Kidney epithelial cell (primary cell): ENCODE measurements at regions not wholly inside any gene's neighbourhood (a gene's known extent, or its start where the extent isn't known, plus 50 kb on each side); places are given as distances from the start of the nearest gene placed in this dataset.
"Not testable (repeated sequence)": the region's sequence is repeated elsewhere in the genome, so short reads cannot be mapped to it uniquely, and the experiment has no call there.

Source experiments
- DNase-seq: peaks from one replicate; pipeline ENCODE4 v3.0.0-alpha.2; 2010; ENCODE audit warnings: low read depth
- H3K27me3 ChIP-seq: 2 replicates; pipeline ENCODE4 v1.6.0; 2011; ENCODE audit warnings: low read length; ENCODE audit not compliant: control insufficient read depth, insufficient read depth
- H3K36me3 ChIP-seq: 2 replicates; pipeline ENCODE4 v1.5.1; 2011; ENCODE audit warnings: low read length; ENCODE audit not compliant: control insufficient read depth, insufficient read depth
- H3K4me3 ChIP-seq: 2 replicates; pipeline ENCODE4 v1.5.1; 2011; ENCODE audit warnings: low read depth, mild to moderate bottlenecking, control low read depth, low read length
- TF ChIP-seq, protein P1 (sequence below): IDR thresholded peaks from 2 replicates; pipeline ENCODE4 v1.5.1; 2011; ENCODE audit warnings: mild to moderate bottlenecking, moderate library complexity, low read length, control low read depth, inconsistent platforms; ENCODE audit not compliant: insufficient read depth, poor library complexity, severe bottlenecking

- DNase-seq, result no peak
- H3K4me3 ChIP-seq, result no peak overlapping the region
These were observed 67.5 kb upstream of the ZNG1B start for GRCh38 chr2:113370030-113370429.

GRCh38 chr2:113368581-113368980 lies 68.9 kb upstream of the ZNG1B start:
- not testable (repeated sequence) for H3K36me3 ChIP-seq, H3K27me3 ChIP-seq, H3K4me3 ChIP-seq, DNase-seq

More at GRCh38 chr2:113370030-113370429, 67.5 kb upstream of the ZNG1B start:
- no peaks in the 10 kb centered on the region for H3K36me3 ChIP-seq
- TF ChIP-seq, protein P1, sequence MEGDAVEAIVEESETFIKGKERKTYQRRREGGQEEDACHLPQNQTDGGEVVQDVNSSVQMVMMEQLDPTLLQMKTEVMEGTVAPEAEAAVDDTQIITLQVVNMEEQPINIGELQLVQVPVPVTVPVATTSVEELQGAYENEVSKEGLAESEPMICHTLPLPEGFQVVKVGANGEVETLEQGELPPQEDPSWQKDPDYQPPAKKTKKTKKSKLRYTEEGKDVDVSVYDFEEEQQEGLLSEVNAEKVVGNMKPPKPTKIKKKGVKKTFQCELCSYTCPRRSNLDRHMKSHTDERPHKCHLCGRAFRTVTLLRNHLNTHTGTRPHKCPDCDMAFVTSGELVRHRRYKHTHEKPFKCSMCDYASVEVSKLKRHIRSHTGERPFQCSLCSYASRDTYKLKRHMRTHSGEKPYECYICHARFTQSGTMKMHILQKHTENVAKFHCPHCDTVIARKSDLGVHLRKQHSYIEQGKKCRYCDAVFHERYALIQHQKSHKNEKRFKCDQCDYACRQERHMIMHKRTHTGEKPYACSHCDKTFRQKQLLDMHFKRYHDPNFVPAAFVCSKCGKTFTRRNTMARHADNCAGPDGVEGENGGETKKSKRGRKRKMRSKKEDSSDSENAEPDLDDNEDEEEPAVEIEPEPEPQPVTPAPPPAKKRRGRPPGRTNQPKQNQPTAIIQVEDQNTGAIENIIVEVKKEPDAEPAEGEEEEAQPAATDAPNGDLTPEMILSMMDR, result no peak
- no peaks in the 10 kb centered on the region for H3K27me3 ChIP-seq

- not testable (repeated sequence) for H3K36me3 ChIP-seq, H3K4me3 ChIP-seq, DNase-seq, H3K27me3 ChIP-seq
These were observed 70.7 kb upstream of the ZNG1B start for GRCh38 chr2:113366821-113367220.

DNA sequence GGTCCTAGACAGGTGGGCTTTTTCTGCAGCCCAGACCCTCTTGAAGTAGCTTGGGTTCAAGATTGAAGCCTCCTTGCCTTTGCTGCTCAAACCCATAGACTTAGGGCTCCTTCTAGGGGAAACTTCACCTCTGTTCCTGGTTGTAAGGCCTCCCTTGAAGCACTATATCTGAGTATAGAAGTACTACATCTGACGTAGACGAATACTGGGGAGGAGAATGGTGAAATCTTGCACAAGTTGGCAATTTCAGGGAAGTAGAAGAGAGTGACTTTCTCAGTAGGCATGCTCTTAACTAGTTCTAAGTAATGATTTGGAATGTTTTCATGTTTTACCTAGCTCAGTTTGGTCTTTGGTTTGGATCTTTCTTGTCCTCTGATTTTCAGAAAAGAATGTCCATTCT lies 71.7 kb upstream of the ZNG1B start:
- not testable (repeated sequence) for DNase-seq, H3K4me3 ChIP-seq, H3K27me3 ChIP-seq, H3K36me3 ChIP-seq

DNA sequence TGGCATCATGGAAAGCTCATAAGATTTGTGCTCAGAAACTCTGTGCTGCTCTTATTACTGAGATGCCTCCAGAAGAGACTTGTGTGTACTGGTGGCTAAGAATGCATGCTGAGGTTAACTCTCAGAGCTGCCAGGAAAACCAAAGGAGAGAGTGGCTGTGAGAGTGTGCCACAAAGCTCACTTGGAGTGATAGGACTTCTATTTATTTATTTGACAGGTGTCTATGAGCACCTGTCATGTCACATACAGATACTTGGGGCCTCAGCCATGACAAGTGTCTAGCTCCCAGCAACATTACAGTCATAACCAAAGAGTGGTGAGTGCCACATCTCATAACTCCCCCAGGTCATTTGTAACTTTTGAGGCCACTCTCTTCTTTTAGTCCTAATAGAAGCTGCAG lies 72.2 kb upstream of the ZNG1B start:
- H3K27me3 ChIP-seq, DNase-seq, H3K36me3 ChIP-seq, H3K4me3 ChIP-seq: not testable (repeated sequence)

DNA sequence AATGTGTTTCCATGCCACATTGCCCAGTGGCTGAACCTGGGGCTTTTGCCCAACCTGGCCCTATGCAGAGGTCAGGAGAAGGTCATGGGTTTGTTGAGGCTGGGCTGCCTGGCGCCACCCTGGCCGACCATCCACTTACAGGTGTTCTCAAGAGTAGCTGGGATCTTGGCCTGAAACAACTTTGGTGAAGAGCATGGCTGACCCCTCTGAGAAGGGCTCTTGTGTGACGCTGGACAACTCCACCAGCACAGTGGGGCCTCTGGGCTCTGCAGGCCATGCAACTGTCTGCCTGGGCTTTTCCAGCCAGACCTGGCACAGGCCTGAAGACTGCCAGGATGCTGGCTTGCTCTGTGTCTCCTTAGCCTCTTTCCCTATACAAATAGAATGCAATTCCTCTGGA lies 76.4 kb upstream of the ZNG1B start:
- Histone ChIP-seq H3K36me3 (no peaks in the 10 kb centered on the region), H3K4me3 (no peak overlapping the region), H3K27me3 (no peaks in the 10 kb centered on the region)
- TF ChIP-seq, protein P1, result no peak
- DNase-seq, result no peak

- Histone ChIP-seq H3K36me3 (no peaks in the 10 kb centered on the region), H3K4me3 (no peak overlapping the region), H3K27me3 (no peaks in the 10 kb centered on the region)
- TF ChIP-seq, protein P1, result no peak
- DNase-seq, result no peak
These were observed 78.3 kb upstream of the PAX8 start for GRCh38 chr2:113357071-113357470.

DNA sequence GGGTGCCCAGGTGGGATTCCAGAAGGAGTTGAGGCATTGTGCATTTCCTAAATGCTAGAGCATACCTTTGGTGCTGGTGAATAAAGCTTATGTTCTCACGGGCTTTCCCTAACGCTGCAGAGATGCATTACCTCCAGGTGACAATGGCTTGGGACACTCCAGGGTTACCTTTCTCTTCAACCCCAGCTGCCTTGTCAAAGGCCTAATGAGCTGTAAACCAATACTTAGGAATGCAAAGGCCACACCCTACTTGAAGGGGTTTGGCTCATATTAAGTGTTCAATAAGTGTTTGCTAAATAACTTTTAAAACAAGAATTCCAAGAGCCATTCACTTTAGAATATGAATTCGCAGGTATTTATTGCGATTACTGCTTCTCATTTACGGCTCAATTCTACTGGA lies 77.6 kb upstream of the PAX8 start:
- H3K4me3 ChIP-seq, H3K27me3 ChIP-seq: not testable (repeated sequence)

DNA sequence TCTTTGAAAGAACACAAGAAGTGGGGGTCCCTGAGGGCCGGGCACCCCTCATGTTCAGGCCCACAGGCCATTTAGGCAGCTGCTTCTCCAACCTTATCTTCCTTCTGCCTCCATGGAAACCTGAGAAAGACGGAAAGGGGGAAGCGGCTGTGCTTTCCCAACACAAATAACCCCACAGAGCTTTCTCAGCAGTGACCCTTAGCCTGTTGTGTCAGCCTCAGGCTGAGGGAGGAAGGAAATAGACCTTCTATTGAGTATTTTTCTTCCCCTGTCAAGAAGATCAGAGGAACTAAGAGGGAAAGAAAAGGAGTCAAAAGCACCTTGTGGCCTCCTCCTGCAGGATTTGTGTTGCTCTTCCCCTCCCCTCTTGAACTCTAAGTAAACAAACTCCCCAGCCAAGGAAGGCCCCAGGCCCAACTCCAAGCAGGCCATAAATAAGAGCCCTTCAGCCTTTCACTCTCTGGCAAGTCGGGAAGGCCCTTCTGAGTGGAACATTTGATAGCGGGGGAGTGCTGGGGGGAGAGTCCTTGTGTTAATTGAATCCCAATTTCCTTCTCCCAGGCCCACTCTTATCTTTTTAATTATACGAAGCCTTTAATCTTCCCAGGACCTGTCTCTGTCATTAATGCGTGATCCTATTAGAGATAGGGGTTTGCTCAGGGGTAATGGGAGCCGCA lies 76.8 kb upstream of the PAX8 start:
- not testable (repeated sequence) for H3K27me3 ChIP-seq, DNase-seq, H3K36me3 ChIP-seq, H3K4me3 ChIP-seq

More for the DNA sequence above, 77.6 kb upstream of the PAX8 start:
- not testable (repeated sequence) for H3K36me3 ChIP-seq, DNase-seq
